C1 segment of cervical spinal cord (tissue), 14 donors: ENCODE measurements at regions not wholly inside any gene's neighbourhood (a gene's known extent, or its start where the extent isn't known, plus 50 kb on each side); places are given as distances from the start of the nearest gene placed in this dataset.

ENCODE experiments used
- DNase-seq, 14 donors: peaks; one replicate each; lab custom pipeline; 2025; lab: John Stamatoyannopoulos, UW

- no peak for DNase-seq
Measured at GRCh38 chr2:47266939-47267710, 90.8 kb upstream of the CALM2 start.

GRCh38 chr2:47265751-47266231 is 89.5 kb upstream of the CALM2 start:
- no peak for DNase-seq

- DNase-seq = peak in 1 of 14 donors; percentile 44
Measured at GRCh38 chr2:47265158-47265557, 88.8 kb upstream of the CALM2 start.

GRCh38 chr2:47264686-47265085 is 88.4 kb upstream of the CALM2 start:
- DNase-seq = peak in 1 of 14 donors; percentile 18

GRCh38 chr2:47264143-47264542 is 87.8 kb upstream of the CALM2 start:
- peak in 9 of 14 donors; percentile 7 to 51 (median 31) for DNase-seq

- DNase-seq = no peak
Measured at GRCh38 chr2:47262657-47263056, 86.3 kb upstream of the CALM2 start.

- DNase-seq = no peak
Measured at GRCh38 chr2:47260971-47261370, 84.7 kb upstream of the CALM2 start.

GRCh38 chr2:47259829-47260228 is 83.5 kb upstream of the CALM2 start:
- no peak for DNase-seq

GRCh38 chr2:47257946-47258348 is 81.6 kb upstream of the CALM2 start:
- DNase-seq = no peak

- no peak for DNase-seq
Measured at GRCh38 chr2:47256416-47257087, 80.2 kb upstream of the CALM2 start.

- no peak for DNase-seq
Measured at GRCh38 chr2:47255794-47256193, 79.5 kb upstream of the CALM2 start.

GRCh38 chr2:47254464-47254863 is 78.2 kb upstream of the CALM2 start:
- DNase-seq = no peak

GRCh38 chr2:47253447-47253846 is 77.1 kb upstream of the CALM2 start:
- DNase-seq = no peak

GRCh38 chr2:47251404-47251675 is 75.0 kb upstream of the CALM2 start:
- no peak for DNase-seq

GRCh38 chr2:47250586-47251403 is 74.5 kb upstream of the CALM2 start:
- DNase-seq = no peak

- DNase-seq = no peak
Measured at GRCh38 chr2:47249931-47250330, 73.6 kb upstream of the CALM2 start.

- DNase-seq = no peak
Measured at GRCh38 chr2:47249157-47249900, 73.0 kb upstream of the CALM2 start.

- no peak for DNase-seq
Measured at GRCh38 chr2:47243596-47244323, 67.4 kb upstream of the CALM2 start.

GRCh38 chr2:47241715-47242114 is 65.4 kb upstream of the CALM2 start:
- DNase-seq = no peak

GRCh38 chr2:47239119-47239969 is 63.0 kb upstream of the CALM2 start:
- no peak for DNase-seq
